GM12873 (cell line): ENCODE measurements at regions not wholly inside any gene's neighbourhood (a gene's known extent, or its start where the extent isn't known, plus 50 kb on each side); places are given as distances from the start of the nearest gene placed in this dataset.

Experiments used
- CTCF ChIP-seq: IDR thresholded peaks from 2 replicates; pipeline ENCODE4 v1.5.1; 2012; ENCODE audit warnings: low read depth, mild to moderate bottlenecking, moderate library complexity, low read length, control low read depth; ENCODE audit not compliant: insufficient read depth; ENCODE audit errors: missing control alignments

GRCh38 chr12:105773471-105773870 is 365.3 kb downstream of the NUAK1 start:
- TF ChIP-seq CTCF: no peak

- no peak for TF ChIP-seq CTCF
Observed at GRCh38 chr12:105774037-105774436, 364.7 kb downstream of the NUAK1 start.

- TF ChIP-seq CTCF: no peak
Observed at GRCh38 chr12:105775343-105775742, 363.4 kb downstream of the NUAK1 start.

- TF ChIP-seq CTCF: no peak
Observed at GRCh38 chr12:105783983-105784947, 354.5 kb downstream of the NUAK1 start.

- no peak for TF ChIP-seq CTCF
Observed at GRCh38 chr12:105793421-105793820, 345.3 kb downstream of the NUAK1 start.

- TF ChIP-seq CTCF: no peak
Observed at GRCh38 chr12:105798256-105798845, 340.4 kb downstream of the NUAK1 start.

- TF ChIP-seq CTCF: no peak
Observed at GRCh38 chr12:105799103-105799502, 339.7 kb downstream of the NUAK1 start.
